Astrocyte (in vitro differentiated cells and primary cell): ENCODE measurements at regions not wholly inside any gene's neighbourhood (a gene's known extent, or its start where the extent isn't known, plus 50 kb on each side); places are given as distances from the start of the nearest gene placed in this dataset.

Experiments used
- DNase-seq: peaks from one replicate; pipeline ENCODE4 v3.0.0-alpha.2; 2010; ENCODE audit warnings: low read depth
- FAIRE-seq: peaks from 2 replicates; lab custom pipeline; 2011; peaks lifted over from hg19 to GRCh38; lab: Jason Lieb, UNC
- H2AFZ ChIP-seq: 2 replicates; pipeline ENCODE4 v1.6.0; 2012; ENCODE audit warnings: low read depth, low read length, inconsistent platforms
- H3K27ac ChIP-seq: 2 replicates; pipeline ENCODE4 v1.5.1; 2011; ENCODE audit warnings: low read depth, low read length, inconsistent platforms
- H3K27me3 ChIP-seq: 2 replicates; pipeline ENCODE4 v1.6.0; 2011; ENCODE audit warnings: low read length, inconsistent platforms; ENCODE audit not compliant: insufficient read depth
- H3K36me3 ChIP-seq: 2 replicates; pipeline ENCODE4 v1.5.1; 2011; ENCODE audit warnings: low read length, inconsistent platforms; ENCODE audit not compliant: insufficient read depth
- H3K4me1 ChIP-seq: 2 replicates; pipeline ENCODE4 v1.5.1; 2011; ENCODE audit warnings: low read length, inconsistent platforms; ENCODE audit not compliant: insufficient read depth
- H3K4me2 ChIP-seq: 2 replicates; pipeline ENCODE4 v1.6.0; 2012; ENCODE audit warnings: low read length, inconsistent platforms
- H3K4me3 ChIP-seq: 2 replicates; pipeline ENCODE4 v1.5.1; 2011; ENCODE audit warnings: low read depth, mild to moderate bottlenecking, low read length, inconsistent platforms; ENCODE audit not compliant: insufficient read depth
- H3K79me2 ChIP-seq: 2 replicates; pipeline ENCODE4 v1.6.0; 2012; ENCODE audit warnings: mild to moderate bottlenecking, low read length, inconsistent platforms; ENCODE audit not compliant: insufficient read depth
- H3K9ac ChIP-seq: 2 replicates; pipeline ENCODE4 v1.6.0; 2012; ENCODE audit warnings: mild to moderate bottlenecking, low read length, inconsistent platforms
- H3K9me3 ChIP-seq: 2 replicates; pipeline ENCODE4 v1.5.1; 2012; ENCODE audit warnings: low read depth, mild to moderate bottlenecking, low read length, inconsistent platforms; ENCODE audit not compliant: insufficient read depth
- H4K20me1 ChIP-seq: 2 replicates; pipeline ENCODE4 v1.6.0; 2012; ENCODE audit warnings: low read length, inconsistent platforms; ENCODE audit not compliant: insufficient read depth
- H3K27ac Mint-ChIP-seq: one replicate; pipeline ENCODE4 v1.8.0; 2021; ENCODE audit warnings: mild to moderate bottlenecking, mixed read lengths; ENCODE audit not compliant: unreplicated experiment
- H3K27me3 Mint-ChIP-seq: one replicate; pipeline ENCODE4 v1.8.0; 2021; ENCODE audit warnings: low read depth, mixed read lengths; ENCODE audit not compliant: unreplicated experiment
- H3K36me3 Mint-ChIP-seq: one replicate; pipeline ENCODE4 v1.8.0; 2021; ENCODE audit warnings: low read depth, mixed read lengths; ENCODE audit not compliant: unreplicated experiment
- H3K4me1 Mint-ChIP-seq: one replicate; pipeline ENCODE4 v1.8.0; 2021; ENCODE audit warnings: low read depth, mixed read lengths; ENCODE audit not compliant: unreplicated experiment
- H3K4me3 Mint-ChIP-seq: one replicate; pipeline ENCODE4 v1.8.0; 2021; ENCODE audit warnings: mild to moderate bottlenecking, moderate library complexity, mixed read lengths; ENCODE audit not compliant: unreplicated experiment
- H3K9me3 Mint-ChIP-seq: one replicate; pipeline ENCODE4 v1.8.0; 2021; ENCODE audit warnings: mild to moderate bottlenecking, mixed read lengths; ENCODE audit not compliant: unreplicated experiment
- CTCF ChIP-seq: IDR thresholded peaks from 2 replicates; pipeline ENCODE4 v1.5.1; 2011; ENCODE audit warnings: low read depth, mild to moderate bottlenecking, inconsistent platforms, low read length, moderate library complexity; ENCODE audit not compliant: insufficient read depth
- EZH2 ChIP-seq: IDR thresholded peaks from 2 replicates; pipeline ENCODE4 v1.6.1; 2012; ENCODE audit warnings: mild to moderate bottlenecking, low read length, inconsistent platforms; ENCODE audit not compliant: insufficient read depth

- H3K79me2 ChIP-seq: no peaks in the 10 kb centered on the region
- H3K36me3 ChIP-seq: no peaks in the 10 kb centered on the region
- DNase-seq (no peak), FAIRE-seq (no peak)
- Mint-ChIP-seq H3K4me3 (no peak overlapping the region), H3K4me1 (no peaks in the 10 kb centered on the region), H3K27me3 (no peaks in the 10 kb centered on the region), H3K27ac (no peak overlapping the region), H3K36me3 (no peaks in the 10 kb centered on the region), H3K9me3 (no peaks in the 10 kb centered on the region)
- H3K4me2 ChIP-seq: no peak overlapping the region
- no peaks in the 10 kb centered on the region for H3K27me3 ChIP-seq
- no peaks in the 10 kb centered on the region for H3K9me3 ChIP-seq
- H3K4me1 ChIP-seq: no peaks in the 10 kb centered on the region
- TF ChIP-seq CTCF (no peak), EZH2 (no peak)
- H4K20me1 ChIP-seq: no peaks in the 10 kb centered on the region
- H3K4me3 ChIP-seq: no peak overlapping the region
- H2AFZ ChIP-seq: no peak overlapping the region
- no peak overlapping the region for H3K27ac ChIP-seq
- no peak overlapping the region for H3K9ac ChIP-seq
These were observed 108.2 kb upstream of the PACRGL start for GRCh38 chr4:20592013-20592412.

DNA sequence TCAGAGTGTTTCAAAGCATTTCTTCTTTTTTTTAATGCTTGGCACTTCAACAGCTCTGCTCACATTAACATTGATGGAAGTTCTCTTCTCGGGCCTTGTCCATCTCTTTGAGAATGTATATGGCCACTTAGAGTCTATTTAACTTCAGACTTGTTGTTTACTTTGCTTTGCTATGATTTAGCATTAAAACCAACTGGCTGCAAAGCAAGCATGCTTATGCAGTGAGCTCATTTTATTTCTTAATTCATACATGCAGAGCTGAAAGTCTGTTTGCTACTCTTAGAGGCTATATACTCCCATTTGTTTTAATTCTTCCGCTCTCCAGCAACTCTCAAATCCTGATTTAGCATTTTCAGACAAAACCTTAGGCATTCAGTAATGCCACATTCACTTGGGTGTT lies 107.6 kb upstream of the PACRGL start:
- Histone ChIP-seq H3K9me3 (no peaks in the 10 kb centered on the region), H3K36me3 (no peaks in the 10 kb centered on the region), H3K79me2 (no peaks in the 10 kb centered on the region), H3K27me3 (no peaks in the 10 kb centered on the region), H3K27ac (no peak overlapping the region), H2AFZ (no peak overlapping the region), H3K4me1 (no peaks in the 10 kb centered on the region), H3K4me2 (no peak overlapping the region), H3K9ac (no peak overlapping the region), H4K20me1 (no peaks in the 10 kb centered on the region), H3K4me3 (no peak overlapping the region)
- no peak overlapping the region for H3K27ac Mint-ChIP-seq
- no peaks in the 10 kb centered on the region for H3K36me3 Mint-ChIP-seq
- H3K27me3 Mint-ChIP-seq: no peaks in the 10 kb centered on the region
- H3K9me3 Mint-ChIP-seq: no peaks in the 10 kb centered on the region
- FAIRE-seq (no peak), DNase-seq (no peak)
- no peaks in the 10 kb centered on the region for H3K4me1 Mint-ChIP-seq
- TF ChIP-seq EZH2: no peak
- TF ChIP-seq CTCF: no peak
- no peak overlapping the region for H3K4me3 Mint-ChIP-seq

DNA sequence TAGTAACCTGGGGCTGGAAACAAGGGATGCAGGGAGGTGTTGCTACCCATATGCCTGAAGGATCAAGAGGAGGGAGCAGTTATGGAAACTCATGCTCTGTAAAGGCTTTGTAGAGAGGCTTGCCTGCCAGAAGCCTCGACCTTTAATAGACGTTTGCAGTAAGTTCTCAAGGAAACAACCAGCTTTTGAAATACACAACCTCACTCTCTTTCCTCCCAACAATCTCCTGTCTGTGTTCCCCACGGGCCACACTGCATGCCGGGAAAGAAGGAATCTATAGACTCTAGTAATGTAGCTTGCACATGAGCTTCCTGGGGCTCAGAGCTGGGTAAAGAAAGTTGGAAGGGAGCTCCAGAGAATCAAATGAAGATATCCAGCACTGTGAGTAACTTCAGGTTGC lies 101.6 kb upstream of the PACRGL start:
- no peak overlapping the region for H3K4me2 ChIP-seq
- no peak overlapping the region for H2AFZ ChIP-seq
- Mint-ChIP-seq H3K27ac (no peak overlapping the region), H3K36me3 (peaks cover 3% of the 10 kb centered on the region), H3K9me3 (no peaks in the 10 kb centered on the region), H3K27me3 (no peaks in the 10 kb centered on the region), H3K4me3 (no peak overlapping the region), H3K4me1 (no peaks in the 10 kb centered on the region)
- H4K20me1 ChIP-seq: no peaks in the 10 kb centered on the region
- no peak for TF ChIP-seq CTCF
- no peak for TF ChIP-seq EZH2
- no peaks in the 10 kb centered on the region for H3K27me3 ChIP-seq
- H3K4me1 ChIP-seq: no peaks in the 10 kb centered on the region
- H3K9me3 ChIP-seq: no peaks in the 10 kb centered on the region
- FAIRE-seq (no peak), DNase-seq (no peak)
- H3K79me2 ChIP-seq: no peaks in the 10 kb centered on the region
- H3K36me3 ChIP-seq: no peaks in the 10 kb centered on the region
- no peak overlapping the region for H3K4me3 ChIP-seq
- H3K9ac ChIP-seq: no peak overlapping the region
- no peak overlapping the region for H3K27ac ChIP-seq
